Activated CD4-positive, alpha-beta T cell treated with anti-CD3 and anti-CD28 coated beads, Interleukin-2, amount 50 U/mL, for 48 hours (primary cell): ENCODE measurements at regions not wholly inside any gene's neighbourhood (a gene's known extent, or its start where the extent isn't known, plus 50 kb on each side); places are given as distances from the start of the nearest gene placed in this dataset.
"Not testable (repeated sequence)": the region's sequence is repeated elsewhere in the genome, so short reads cannot be mapped to it uniquely, and the experiment has no call there.

Source experiments
- DNase-seq, 2 experiments: peaks; one replicate each; pipeline ENCODE4 v3.0.0-alpha.2; 2020

- no peak for DNase-seq
Observed at GRCh38 chr2:2647141-2647541, 316.1 kb upstream of the MYT1L start.

GRCh38 chr2:2646433-2647051, 315.5 kb upstream of the MYT1L start:
- DNase-seq: peak; percentile 14 to 32

GRCh38 chr2:2645162-2645855, 314.2 kb upstream of the MYT1L start:
- DNase-seq: no peak

GRCh38 chr2:2644751-2645150, 313.7 kb upstream of the MYT1L start:
- DNase-seq: not testable (repeated sequence)

- DNase-seq: no peak
Observed at GRCh38 chr2:2644040-2644439, 313.0 kb upstream of the MYT1L start.

GRCh38 chr2:2642906-2643890, 312.1 kb upstream of the MYT1L start:
- DNase-seq: no peak

- DNase-seq: no peak
Observed at GRCh38 chr2:2641541-2642410, 310.7 kb upstream of the MYT1L start.

- DNase-seq: no peak
Observed at GRCh38 chr2:2640818-2641217, 309.7 kb upstream of the MYT1L start.

- DNase-seq: no peak
Observed at GRCh38 chr2:2640371-2640770, 309.3 kb upstream of the MYT1L start.

- no peak for DNase-seq
Observed at GRCh38 chr2:2639251-2640139, 308.4 kb upstream of the MYT1L start.

- no peak for DNase-seq
Observed at GRCh38 chr2:2638547-2639220, 307.6 kb upstream of the MYT1L start.

- DNase-seq: no peak
Observed at GRCh38 chr2:2636813-2637212, 305.7 kb upstream of the MYT1L start.

GRCh38 chr2:2635025-2635528, 304.0 kb upstream of the MYT1L start:
- DNase-seq: no peak

- DNase-seq: no peak
Observed at GRCh38 chr2:2633017-2633416, 301.9 kb upstream of the MYT1L start.

- no peak for DNase-seq
Observed at GRCh38 chr2:2623939-2624338, 292.9 kb upstream of the MYT1L start.

GRCh38 chr2:2621855-2622254, 290.8 kb upstream of the MYT1L start:
- DNase-seq: no peak

GRCh38 chr2:2620604-2621003, 289.5 kb upstream of the MYT1L start:
- no peak for DNase-seq

- DNase-seq: no peak
Observed at GRCh38 chr2:2619995-2620394, 288.9 kb upstream of the MYT1L start.

GRCh38 chr2:2614452-2614851, 283.4 kb upstream of the MYT1L start:
- no peak for DNase-seq
